Activated CD4-positive, alpha-beta T cell treated with anti-CD3 and anti-CD28 coated beads, Interleukin-2, amount 10 ng/mL, durations not matched to agents 24 days and 14 days (primary cell): ENCODE measurements at regions not wholly inside any gene's neighbourhood (a gene's known extent, or its start where the extent isn't known, plus 50 kb on each side); places are given as distances from the start of the nearest gene placed in this dataset.

Experiments
- DNase-seq: peaks from one replicate; pipeline ENCODE4 v3.0.0; 2022
- H3K27ac Mint-ChIP-seq: one replicate; pipeline ENCODE4 v1.8.0; 2022; ENCODE audit warnings: mild to moderate bottlenecking, mixed read lengths
- H3K27me3 Mint-ChIP-seq: one replicate; pipeline ENCODE4 v1.8.0; 2022; ENCODE audit warnings: mixed read lengths
- H3K36me3 Mint-ChIP-seq: one replicate; pipeline ENCODE4 v1.8.0; 2022; ENCODE audit warnings: low read depth, mild to moderate bottlenecking, mixed read lengths
- H3K4me1 Mint-ChIP-seq: one replicate; pipeline ENCODE4 v1.8.0; 2021; ENCODE audit warnings: mixed read lengths
- H3K4me3 Mint-ChIP-seq: one replicate; pipeline ENCODE4 v1.8.0; 2022; ENCODE audit warnings: mild to moderate bottlenecking, moderate library complexity, mixed read lengths
- H3K9me3 Mint-ChIP-seq: one replicate; pipeline ENCODE4 v1.8.0; 2021; ENCODE audit warnings: mixed read lengths
- intact Hi-C: fragments of 100-400 bp; cut with micrococcal nuclease; formaldehyde crosslinking; loops from one replicate; pipeline ENCODE4 v1.15.1; 2023

DNA sequence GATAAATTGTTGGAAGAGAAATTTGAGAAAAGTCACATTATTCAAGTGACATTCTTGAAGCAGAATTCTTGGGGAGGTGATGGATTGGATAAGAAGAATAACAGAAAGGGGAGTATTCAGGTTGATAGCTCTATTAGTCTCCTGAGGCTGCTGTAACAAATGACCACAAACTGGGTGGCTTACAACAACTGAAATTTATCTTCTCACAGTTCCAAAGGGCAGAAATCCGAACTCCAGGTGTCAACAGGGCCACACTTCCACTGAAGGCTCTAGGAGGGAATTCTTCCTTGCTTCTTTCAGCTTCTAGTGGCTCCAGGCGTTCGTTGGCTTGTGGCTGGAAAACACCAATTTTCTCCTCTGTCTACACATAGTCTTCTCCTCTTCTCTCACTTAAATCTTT is 99.8 kb downstream of the TES start:
- DNase-seq: peak; percentile 33
- Mint-ChIP-seq H3K4me3 (no peak overlapping the region), H3K9me3 (no peaks in the 10 kb centered on the region), H3K27ac (no peak overlapping the region), H3K27me3 (peaks cover 4% of the 10 kb centered on the region), H3K4me1 (no peaks in the 10 kb centered on the region), H3K36me3 (no peaks in the 10 kb centered on the region)
- intact Hi-C loops: no loop called here

DNA sequence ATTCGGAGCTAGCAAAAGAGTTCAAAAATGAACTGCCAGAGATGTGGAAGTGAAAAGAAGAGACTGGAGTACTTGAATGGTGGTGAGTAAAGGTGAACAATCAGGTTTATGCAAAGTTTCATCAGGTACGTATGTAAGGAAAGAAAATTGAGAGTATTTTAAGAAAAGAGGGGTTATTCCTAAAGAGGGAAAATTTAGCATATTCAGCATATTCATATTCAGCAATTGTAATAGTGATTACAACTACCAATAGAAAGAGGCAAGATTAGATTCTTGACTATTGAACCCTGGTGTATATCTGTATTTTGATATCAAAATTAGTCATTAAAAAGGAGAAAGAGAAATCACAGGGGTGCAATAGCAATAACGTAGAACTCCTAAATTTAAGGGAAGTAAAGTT is 100.9 kb downstream of the TES start:
- Mint-ChIP-seq H3K9me3 (no peaks in the 10 kb centered on the region), H3K4me1 (no peaks in the 10 kb centered on the region), H3K27ac (no peak overlapping the region), H3K4me3 (no peak overlapping the region), H3K36me3 (no peaks in the 10 kb centered on the region), H3K27me3 (no peaks in the 10 kb centered on the region)
- peak; percentile 8 for DNase-seq
- intact Hi-C loops: no loop called here

GRCh38 chr7:116311816-116312471 is 101.6 kb downstream of the TES start:
- no peak overlapping the region for H3K4me3 Mint-ChIP-seq
- H3K27ac Mint-ChIP-seq: no peak overlapping the region
- no peaks in the 10 kb centered on the region for H3K36me3 Mint-ChIP-seq
- peaks cover 2% of the 10 kb centered on the region for H3K4me1 Mint-ChIP-seq
- intact Hi-C loops: no loop called here
- no peaks in the 10 kb centered on the region for H3K27me3 Mint-ChIP-seq
- H3K9me3 Mint-ChIP-seq: no peaks in the 10 kb centered on the region
- DNase-seq: peak; percentile 32

- DNase-seq: no peak
- intact Hi-C loops: no loop called here
- Mint-ChIP-seq H3K4me1 (peaks cover 6% of the 10 kb centered on the region), H3K4me3 (no peak overlapping the region), H3K36me3 (no peaks in the 10 kb centered on the region), H3K27ac (no peak overlapping the region), H3K9me3 (no peaks in the 10 kb centered on the region), H3K27me3 (peaks cover 5% of the 10 kb centered on the region)
These were observed 105.0 kb downstream of the TES start for GRCh38 chr7:116315293-116315692.

DNA sequence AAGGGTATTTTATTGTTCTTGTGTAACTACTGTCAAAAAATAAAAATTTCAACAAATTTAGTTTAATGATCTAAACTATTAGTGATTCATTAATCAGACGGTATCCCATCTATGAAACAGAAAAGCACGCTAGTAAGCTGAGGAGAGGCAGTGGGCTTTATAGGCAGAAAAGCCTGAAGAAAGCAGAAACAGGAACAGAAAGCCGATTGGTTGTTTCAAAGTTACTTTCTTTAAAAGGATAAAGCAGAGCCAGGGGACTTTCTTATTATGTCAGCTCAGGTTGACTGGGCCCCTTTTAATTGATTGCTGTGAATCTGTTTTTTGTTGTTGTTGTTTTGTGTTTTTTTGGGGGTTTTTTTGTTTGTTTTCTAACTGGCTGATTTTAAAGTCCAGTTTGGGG is 105.5 kb downstream of the TES start:
- Mint-ChIP-seq H3K4me1 (peaks cover 6% of the 10 kb centered on the region), H3K27ac (no peak overlapping the region), H3K36me3 (no peaks in the 10 kb centered on the region), H3K9me3 (no peaks in the 10 kb centered on the region), H3K4me3 (no peak overlapping the region), H3K27me3 (peaks cover 5% of the 10 kb centered on the region)
- intact Hi-C loops: no loop called here
- DNase-seq: no peak

DNA sequence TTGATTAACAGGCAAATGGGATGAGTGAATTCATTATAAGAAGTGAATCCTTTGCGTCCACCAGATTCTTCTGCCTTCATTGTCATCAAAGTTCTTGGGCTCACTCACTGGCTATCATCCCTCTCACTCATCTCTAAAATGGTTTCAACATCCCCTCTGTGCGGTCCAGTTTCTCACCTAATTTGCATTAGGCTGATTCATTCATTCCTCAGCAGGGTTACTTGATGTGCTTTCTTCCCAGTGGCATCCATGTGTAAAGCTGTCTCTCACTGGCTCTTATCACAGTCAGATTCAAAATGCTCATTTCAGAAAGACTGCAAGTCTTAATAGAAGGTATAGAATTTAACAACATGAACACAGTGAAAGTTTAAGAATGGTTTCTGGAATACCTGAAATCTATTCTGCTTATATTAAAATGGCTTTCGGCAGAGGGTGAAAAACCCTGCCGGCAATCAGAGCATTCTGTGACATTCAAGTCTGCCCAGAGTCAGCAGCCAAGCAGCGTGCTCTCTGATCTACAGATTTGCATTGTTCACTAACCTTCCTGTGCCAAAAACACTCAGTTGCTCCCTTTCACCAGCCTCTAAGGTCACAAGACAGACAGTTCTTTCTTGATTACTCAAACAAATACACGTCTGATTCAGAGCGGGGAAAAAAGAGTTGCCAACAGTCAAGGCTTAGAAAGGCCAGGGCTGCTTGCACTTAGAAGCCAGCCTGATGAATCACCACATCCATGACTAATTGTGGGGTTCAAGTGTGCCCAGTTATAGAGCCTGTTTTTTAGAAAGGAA is 106.7 kb downstream of the TES start:
- intact Hi-C loops: no loop called here
- no peaks in the 10 kb centered on the region for H3K36me3 Mint-ChIP-seq
- H3K27me3 Mint-ChIP-seq: peaks cover 5% of the 10 kb centered on the region
- H3K27ac Mint-ChIP-seq: peak overlapping the region; percentile 65
- H3K4me3 Mint-ChIP-seq: no peak overlapping the region
- H3K9me3 Mint-ChIP-seq: no peaks in the 10 kb centered on the region
- no peak for DNase-seq
- peaks cover 6% of the 10 kb centered on the region for H3K4me1 Mint-ChIP-seq

DNA sequence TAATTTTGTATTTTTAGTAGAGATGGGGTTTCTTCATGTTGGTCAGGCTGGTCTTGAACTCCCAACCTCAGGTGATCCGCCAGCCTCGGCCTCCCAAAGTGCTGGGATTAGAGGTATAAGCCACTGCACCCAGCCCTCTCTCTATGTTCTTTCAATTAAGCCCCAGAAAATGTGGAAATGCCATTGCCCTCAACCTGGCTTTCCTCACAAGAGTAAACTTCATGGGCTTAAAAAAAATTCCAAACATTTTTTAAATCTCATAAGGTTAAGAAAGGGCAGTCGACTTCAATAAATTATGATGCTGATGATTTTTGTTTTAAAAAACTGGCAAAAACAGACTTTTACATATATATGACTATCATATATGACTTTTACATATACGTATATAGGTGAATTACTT is 107.6 kb downstream of the TES start:
- no peak for DNase-seq
- H3K36me3 Mint-ChIP-seq: no peaks in the 10 kb centered on the region
- no peaks in the 10 kb centered on the region for H3K9me3 Mint-ChIP-seq
- H3K27me3 Mint-ChIP-seq: peaks cover 9% of the 10 kb centered on the region
- no peak overlapping the region for H3K4me3 Mint-ChIP-seq
- no peak overlapping the region for H3K27ac Mint-ChIP-seq
- peaks cover 6% of the 10 kb centered on the region for H3K4me1 Mint-ChIP-seq
- intact Hi-C loops: no loop called here

DNA sequence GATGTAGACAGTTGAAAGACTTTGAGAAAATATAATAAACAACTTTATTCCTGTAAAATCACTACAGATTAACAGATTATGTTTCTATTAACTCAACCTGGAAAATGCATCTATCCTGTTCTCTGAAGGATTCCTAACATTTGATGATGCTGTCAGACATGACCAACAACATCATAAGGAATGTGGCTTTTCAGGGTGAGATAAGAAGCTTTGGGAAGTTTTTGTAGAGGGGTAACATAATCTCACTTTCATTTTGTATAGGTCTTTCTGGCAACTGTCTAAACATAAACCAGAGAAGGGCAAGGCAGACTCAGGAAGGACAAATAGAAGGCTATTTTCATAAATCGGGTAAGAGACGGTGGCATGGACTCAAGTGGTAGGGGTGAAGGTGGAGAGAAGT is 112.2 kb downstream of the TES start:
- H3K27me3 Mint-ChIP-seq: peaks cover 19% of the 10 kb centered on the region
- H3K4me3 Mint-ChIP-seq: no peak overlapping the region
- intact Hi-C loops: loop anchor here (5.0 kb wide), 1 partner anchor 50 kb away; no protein-coding TSS in a partner anchor
- H3K27ac Mint-ChIP-seq: no peak overlapping the region
- DNase-seq: no peak
- no peaks in the 10 kb centered on the region for H3K4me1 Mint-ChIP-seq
- no peaks in the 10 kb centered on the region for H3K9me3 Mint-ChIP-seq
- no peaks in the 10 kb centered on the region for H3K36me3 Mint-ChIP-seq

DNA sequence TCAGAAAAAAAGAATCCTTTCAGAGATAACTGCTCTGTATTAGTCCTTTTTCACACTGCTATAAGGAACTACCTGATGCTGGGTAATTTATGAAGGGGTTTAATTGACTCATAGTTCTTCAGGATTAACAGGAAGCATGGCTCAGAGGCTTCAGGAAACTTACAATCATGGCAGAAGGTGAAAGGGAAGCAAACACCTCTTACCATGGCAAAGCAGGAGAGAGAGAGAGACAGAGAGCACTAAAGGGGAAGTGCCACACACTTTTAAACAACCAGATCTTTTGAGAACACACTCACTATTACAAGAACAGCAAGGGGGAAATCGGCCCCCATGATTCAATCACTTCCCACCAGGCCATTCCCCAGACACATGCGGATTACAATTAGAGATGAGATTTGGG is 114.2 kb downstream of the TES start:
- Mint-ChIP-seq H3K36me3 (no peaks in the 10 kb centered on the region), H3K4me3 (no peak overlapping the region), H3K4me1 (no peaks in the 10 kb centered on the region), H3K9me3 (no peaks in the 10 kb centered on the region), H3K27me3 (peaks cover 16% of the 10 kb centered on the region), H3K27ac (no peak overlapping the region)
- intact Hi-C loops: loop anchor here (5.0 kb wide), 1 partner anchor 52 kb away; no protein-coding TSS in a partner anchor
- no peak for DNase-seq

DNA sequence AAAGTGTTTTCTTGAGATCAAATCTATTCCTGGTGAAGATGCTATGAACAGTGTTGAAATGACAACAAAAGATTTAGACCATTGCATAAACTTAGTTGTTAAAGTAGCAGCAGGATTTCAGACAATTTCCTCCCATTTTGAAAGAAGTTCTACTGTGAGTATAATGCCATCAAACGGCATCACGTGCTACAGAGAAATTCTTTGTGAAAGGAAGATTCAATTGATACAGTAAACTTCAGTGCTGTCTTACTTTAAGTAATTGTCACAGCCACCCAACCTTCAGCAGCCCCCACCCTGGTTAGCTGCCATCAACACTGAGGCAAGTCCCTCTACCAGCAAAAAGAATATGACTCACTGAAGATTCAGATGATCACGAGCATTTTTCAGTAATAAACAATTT is 115.2 kb downstream of the TES start:
- no peak overlapping the region for H3K4me3 Mint-ChIP-seq
- H3K9me3 Mint-ChIP-seq: no peaks in the 10 kb centered on the region
- H3K27me3 Mint-ChIP-seq: peaks cover 15% of the 10 kb centered on the region
- no peaks in the 10 kb centered on the region for H3K4me1 Mint-ChIP-seq
- H3K27ac Mint-ChIP-seq: no peak overlapping the region
- no peaks in the 10 kb centered on the region for H3K36me3 Mint-ChIP-seq
- intact Hi-C loops: no loop called here
- DNase-seq: no peak

GRCh38 chr7:116327135-116327534 is 116.8 kb downstream of the TES start:
- no peaks in the 10 kb centered on the region for H3K4me1 Mint-ChIP-seq
- H3K9me3 Mint-ChIP-seq: no peaks in the 10 kb centered on the region
- H3K27me3 Mint-ChIP-seq: peaks cover 15% of the 10 kb centered on the region
- no peak overlapping the region for H3K4me3 Mint-ChIP-seq
- no peak for DNase-seq
- H3K36me3 Mint-ChIP-seq: no peaks in the 10 kb centered on the region
- H3K27ac Mint-ChIP-seq: no peak overlapping the region
- intact Hi-C loops: no loop called here

DNA sequence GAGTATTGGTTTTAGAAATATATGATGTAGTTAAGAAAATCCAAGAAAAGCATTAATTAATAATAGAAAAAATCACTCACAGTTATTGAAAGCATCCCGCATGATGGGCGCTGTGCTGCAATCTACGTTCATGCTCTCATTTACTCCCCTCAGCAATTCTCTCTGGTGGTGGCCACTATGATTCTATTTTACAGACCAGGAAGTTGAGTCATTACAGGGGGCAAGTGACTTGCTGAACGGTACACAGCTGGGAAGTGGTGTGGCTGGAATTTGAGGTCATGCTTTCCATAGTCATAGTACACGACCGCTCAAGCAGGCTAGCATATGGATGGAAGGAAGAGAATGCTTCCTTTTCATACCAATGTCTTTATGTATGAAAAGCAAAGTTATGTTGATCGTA is 117.4 kb downstream of the TES start:
- intact Hi-C loops: no loop called here
- Mint-ChIP-seq H3K4me1 (no peaks in the 10 kb centered on the region), H3K4me3 (no peak overlapping the region), H3K27ac (no peak overlapping the region), H3K9me3 (no peaks in the 10 kb centered on the region), H3K27me3 (peaks cover 14% of the 10 kb centered on the region), H3K36me3 (no peaks in the 10 kb centered on the region)
- no peak for DNase-seq

- intact Hi-C loops: no loop called here
- H3K36me3 Mint-ChIP-seq: no peaks in the 10 kb centered on the region
These were observed 117.8 kb downstream of the TES start for GRCh38 chr7:116328161-116328560.

DNA sequence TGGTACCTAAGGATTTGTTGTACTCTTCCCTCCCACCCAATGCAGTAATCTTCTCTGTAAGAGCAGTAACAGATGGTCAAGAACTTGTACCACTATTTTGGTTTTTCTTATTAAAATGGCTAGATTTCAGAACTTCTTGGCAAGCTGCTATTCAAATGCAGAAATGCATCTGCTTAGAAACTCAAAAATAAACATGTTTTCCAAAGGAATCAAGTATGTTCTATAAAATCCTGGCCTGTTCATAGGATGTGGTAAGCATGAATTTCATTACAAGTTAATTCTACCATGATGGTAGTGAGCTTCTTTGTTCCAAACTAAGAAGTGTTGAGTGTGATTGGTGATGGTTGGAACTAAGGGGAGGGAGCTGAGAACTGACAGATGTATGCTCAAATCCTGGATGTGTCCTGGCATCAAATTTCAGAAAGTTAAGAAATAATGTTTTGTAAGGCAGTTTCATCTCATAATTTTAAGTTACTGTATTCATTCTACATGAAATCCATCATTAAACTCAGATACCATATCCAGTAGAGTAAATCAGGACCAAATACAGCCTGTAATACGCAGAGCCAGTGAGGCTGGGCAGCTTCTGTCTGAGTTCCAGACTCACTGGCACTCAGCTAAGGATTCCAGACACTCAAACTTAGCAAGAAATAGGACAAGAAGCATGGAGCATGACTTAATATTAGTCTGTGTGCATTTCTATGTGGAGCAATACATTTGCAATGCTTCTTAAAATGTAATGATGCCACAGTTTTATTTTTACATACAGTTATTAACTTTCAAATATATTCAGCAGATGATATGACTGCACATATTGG is 119.6 kb downstream of the TES start:
- no peaks in the 10 kb centered on the region for H3K9me3 Mint-ChIP-seq
- no peaks in the 10 kb centered on the region for H3K4me1 Mint-ChIP-seq
- no peak overlapping the region for H3K4me3 Mint-ChIP-seq
- H3K27ac Mint-ChIP-seq: no peak overlapping the region
- intact Hi-C loops: no loop called here
- DNase-seq: no peak
- no peaks in the 10 kb centered on the region for H3K36me3 Mint-ChIP-seq
- H3K27me3 Mint-ChIP-seq: peaks cover 7% of the 10 kb centered on the region

More at GRCh38 chr7:116328161-116328560, 117.8 kb downstream of the TES start:
- Mint-ChIP-seq H3K4me3 (no peak overlapping the region), H3K4me1 (no peaks in the 10 kb centered on the region), H3K27me3 (peaks cover 17% of the 10 kb centered on the region), H3K27ac (no peak overlapping the region), H3K9me3 (no peaks in the 10 kb centered on the region)
- no peak for DNase-seq
